ENCODE measurements at regions not wholly inside any gene's neighbourhood (a gene's known extent, or its start where the extent isn't known, plus 50 kb on each side); places are given as distances from the start of the nearest gene placed in this dataset.

DNA sequence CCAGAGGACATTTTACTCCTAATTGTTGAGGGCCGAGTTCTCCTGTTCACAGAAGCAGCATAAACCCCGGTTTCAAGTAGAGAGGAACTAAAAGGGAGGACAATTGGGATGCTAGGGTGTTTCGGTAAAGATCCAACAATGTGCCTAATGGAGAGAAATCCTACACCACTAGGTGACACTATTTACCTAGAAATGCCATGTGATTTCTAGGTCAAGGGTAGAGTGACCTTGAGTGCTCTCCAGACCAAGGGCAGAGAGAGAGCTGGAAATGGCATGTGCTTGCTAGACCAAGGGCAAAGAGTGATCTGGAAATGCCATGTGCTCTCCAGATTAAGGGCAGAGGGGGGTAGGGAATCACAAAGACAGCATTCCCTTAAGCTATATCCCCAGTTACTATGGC, 472.0 kb downstream of the DCDC2C start:
- TF ChIP-seq SIN3A (IDR thresholded peaks at IDR 0.05; ENCODE audit: borderline replicate concordance, insufficient read depth, low read length), result no peak
- no peak for TF ChIP-seq FOXP2 (optimal IDR thresholded peaks at IDR 0.05; ENCODE audit: borderline replicate concordance, extremely low read depth, extremely low read length, insufficient read depth)
- TF ChIP-seq TAF1 (IDR thresholded peaks at IDR 0.05; ENCODE audit: borderline replicate concordance, insufficient read depth, low read length), result no peak
- TF ChIP-seq REST (IDR thresholded peaks at IDR 0.05; ENCODE audit: insufficient read depth in 1 of 2, low read depth in 2 of 2, low read length in 2 of 2), result no peak
- no peak for TF ChIP-seq POLR2AphosphoS5 (IDR thresholded peaks at IDR 0.05; ENCODE audit: low read depth, low read length)

DNA sequence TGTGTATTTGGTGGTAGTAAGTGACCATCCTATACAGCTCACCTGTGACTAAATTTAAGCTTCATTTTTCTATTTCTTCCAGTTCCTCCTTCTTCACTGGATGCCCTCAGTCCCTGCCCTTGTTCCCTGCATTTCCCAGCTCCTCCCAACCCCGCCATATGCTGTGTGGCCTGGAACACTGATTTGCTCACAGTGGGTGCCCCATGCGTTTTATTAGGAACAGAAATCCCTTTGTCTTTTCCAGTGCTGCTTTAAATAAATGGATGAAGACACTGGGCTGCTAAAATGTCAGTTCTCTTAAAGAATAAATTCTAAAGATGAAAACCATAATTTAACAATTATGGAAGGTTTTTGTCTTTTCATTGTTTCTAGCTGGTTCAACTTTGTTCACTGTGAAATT, 477.3 kb downstream of the DCDC2C start:
- TF ChIP-seq REST (IDR thresholded peaks at IDR 0.05; ENCODE audit: insufficient read depth in 1 of 2, low read depth in 2 of 2, low read length in 2 of 2), result no peak
- no peak for TF ChIP-seq TAF1 (IDR thresholded peaks at IDR 0.05; ENCODE audit: borderline replicate concordance, insufficient read depth, low read length)
- TF ChIP-seq SIN3A (IDR thresholded peaks at IDR 0.05; ENCODE audit: borderline replicate concordance, insufficient read depth, low read length), result no peak
- no peak for TF ChIP-seq POLR2AphosphoS5 (IDR thresholded peaks at IDR 0.05; ENCODE audit: low read depth, low read length)
- no peak for TF ChIP-seq FOXP2 (optimal IDR thresholded peaks at IDR 0.05; ENCODE audit: borderline replicate concordance, extremely low read depth, extremely low read length, insufficient read depth)

DNA sequence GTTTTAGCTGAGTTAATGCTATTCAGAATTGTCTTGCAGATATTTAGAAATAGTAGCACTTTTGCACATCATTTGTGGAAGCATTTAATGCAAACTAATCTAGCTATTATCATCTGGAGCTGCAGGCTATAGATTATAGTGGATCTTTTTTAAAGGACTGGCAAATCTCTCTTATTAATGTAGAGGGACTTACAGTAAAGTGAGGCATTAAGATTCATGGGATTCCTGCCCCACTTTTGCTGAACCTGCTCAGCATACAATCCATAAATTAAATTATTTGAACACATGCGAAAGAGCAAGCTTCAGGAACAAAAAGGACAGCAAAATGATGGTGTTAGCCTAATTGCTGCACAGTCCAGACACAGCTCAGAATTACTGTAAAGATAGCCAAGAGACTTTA, 477.7 kb downstream of the DCDC2C start:
- no peak for TF ChIP-seq FOXP2 (optimal IDR thresholded peaks at IDR 0.05; ENCODE audit: borderline replicate concordance, extremely low read depth, extremely low read length, insufficient read depth)
- no peak for TF ChIP-seq POLR2AphosphoS5 (IDR thresholded peaks at IDR 0.05; ENCODE audit: low read depth, low read length)
- TF ChIP-seq TAF1 (IDR thresholded peaks at IDR 0.05; ENCODE audit: borderline replicate concordance, insufficient read depth, low read length), result no peak
- no peak for TF ChIP-seq REST (IDR thresholded peaks at IDR 0.05; ENCODE audit: insufficient read depth in 1 of 2, low read depth in 2 of 2, low read length in 2 of 2)
- TF ChIP-seq SIN3A (IDR thresholded peaks at IDR 0.05; ENCODE audit: borderline replicate concordance, insufficient read depth, low read length), result no peak

GRCh38 chr2:4188561-4188960, 485.2 kb downstream of the DCDC2C start:
- TF ChIP-seq FOXP2 (optimal IDR thresholded peaks at IDR 0.05; ENCODE audit: borderline replicate concordance, extremely low read depth, extremely low read length, insufficient read depth) (no peak), POLR2AphosphoS5 (IDR thresholded peaks at IDR 0.05; ENCODE audit: low read depth, low read length) (no peak), REST (IDR thresholded peaks at IDR 0.05; ENCODE audit: insufficient read depth in 1 of 2, low read depth in 2 of 2, low read length in 2 of 2) (no peak), SIN3A (IDR thresholded peaks at IDR 0.05; ENCODE audit: borderline replicate concordance, insufficient read depth, low read length) (no peak), TAF1 (IDR thresholded peaks at IDR 0.05; ENCODE audit: borderline replicate concordance, insufficient read depth, low read length) (no peak)

DNA sequence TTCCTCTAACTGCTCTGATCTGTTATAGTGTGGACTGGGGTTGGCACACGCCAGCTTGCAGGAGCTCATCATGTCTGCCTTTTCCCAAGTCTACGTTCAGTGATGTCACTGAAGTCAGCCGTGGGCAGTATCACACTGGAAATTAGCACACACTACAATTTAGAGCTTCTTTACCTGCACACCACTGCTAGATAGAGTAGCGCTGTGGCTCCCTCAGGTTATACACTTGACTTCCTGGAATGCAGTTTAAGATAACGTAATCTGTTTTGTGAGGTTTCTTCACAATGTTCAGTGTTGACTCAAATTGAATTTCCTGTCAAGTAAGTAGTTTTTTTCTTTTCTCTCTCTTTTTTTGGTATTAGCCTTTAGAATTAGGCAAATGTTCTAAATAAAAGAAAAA, 487.2 kb downstream of the DCDC2C start:
- no peak for TF ChIP-seq FOXP2 (optimal IDR thresholded peaks at IDR 0.05; ENCODE audit: borderline replicate concordance, extremely low read depth, extremely low read length, insufficient read depth)
- no peak for TF ChIP-seq POLR2AphosphoS5 (IDR thresholded peaks at IDR 0.05; ENCODE audit: low read depth, low read length)
- TF ChIP-seq SIN3A (IDR thresholded peaks at IDR 0.05; ENCODE audit: borderline replicate concordance, insufficient read depth, low read length), result no peak
- no peak for TF ChIP-seq REST (IDR thresholded peaks at IDR 0.05; ENCODE audit: insufficient read depth in 1 of 2, low read depth in 2 of 2, low read length in 2 of 2)
- no peak for TF ChIP-seq TAF1 (IDR thresholded peaks at IDR 0.05; ENCODE audit: borderline replicate concordance, insufficient read depth, low read length)
